GM12872 (cell line): ENCODE measurements at regions not wholly inside any gene's neighbourhood (a gene's known extent, or its start where the extent isn't known, plus 50 kb on each side); places are given as distances from the start of the nearest gene placed in this dataset.

Source experiments
- TF ChIP-seq, protein P1 (sequence below): IDR thresholded peaks from 3 replicates; pipeline ENCODE4 v1.5.1; 2011; ENCODE audit warnings: low read depth, mild to moderate bottlenecking, low read length, moderate library complexity; ENCODE audit not compliant: insufficient read depth

DNA sequence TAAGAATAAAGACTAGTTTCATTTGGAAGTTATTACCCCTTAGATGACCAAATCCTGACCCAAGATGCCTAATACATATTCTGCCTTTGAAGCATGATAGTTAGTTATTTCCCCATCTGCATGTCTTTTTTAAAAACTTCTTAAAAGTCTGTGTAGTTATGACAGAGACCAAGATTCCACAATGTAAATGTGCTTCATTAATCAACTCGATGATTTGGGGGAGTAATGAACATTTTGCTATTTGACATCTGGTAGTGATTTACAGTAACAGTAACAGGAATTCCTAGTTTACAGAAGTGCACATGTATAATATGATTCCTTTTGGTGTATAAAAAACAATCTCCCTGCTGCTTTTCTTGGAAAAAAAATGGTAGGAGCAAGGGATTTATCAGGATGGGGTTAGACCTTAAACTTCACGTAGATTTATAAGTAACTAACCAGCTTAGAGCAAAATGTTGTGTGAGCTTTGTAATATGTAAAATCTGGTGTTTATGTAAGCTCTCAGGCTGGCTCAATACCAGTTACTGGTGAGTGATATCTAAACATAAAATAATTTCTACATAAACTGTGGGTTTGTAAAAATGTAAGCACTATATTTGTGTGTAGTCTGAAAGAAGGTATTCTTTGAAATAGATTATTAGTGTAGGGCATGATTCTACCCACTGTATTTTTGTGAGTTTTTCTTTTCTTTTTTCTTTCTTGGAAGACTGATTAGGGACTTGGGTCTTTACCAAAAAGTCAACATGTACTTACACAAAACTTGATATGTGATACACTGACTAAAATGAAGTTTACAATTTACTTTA lies 641.6 kb downstream of the EPHA4 start:
- TF ChIP-seq, protein P1, sequence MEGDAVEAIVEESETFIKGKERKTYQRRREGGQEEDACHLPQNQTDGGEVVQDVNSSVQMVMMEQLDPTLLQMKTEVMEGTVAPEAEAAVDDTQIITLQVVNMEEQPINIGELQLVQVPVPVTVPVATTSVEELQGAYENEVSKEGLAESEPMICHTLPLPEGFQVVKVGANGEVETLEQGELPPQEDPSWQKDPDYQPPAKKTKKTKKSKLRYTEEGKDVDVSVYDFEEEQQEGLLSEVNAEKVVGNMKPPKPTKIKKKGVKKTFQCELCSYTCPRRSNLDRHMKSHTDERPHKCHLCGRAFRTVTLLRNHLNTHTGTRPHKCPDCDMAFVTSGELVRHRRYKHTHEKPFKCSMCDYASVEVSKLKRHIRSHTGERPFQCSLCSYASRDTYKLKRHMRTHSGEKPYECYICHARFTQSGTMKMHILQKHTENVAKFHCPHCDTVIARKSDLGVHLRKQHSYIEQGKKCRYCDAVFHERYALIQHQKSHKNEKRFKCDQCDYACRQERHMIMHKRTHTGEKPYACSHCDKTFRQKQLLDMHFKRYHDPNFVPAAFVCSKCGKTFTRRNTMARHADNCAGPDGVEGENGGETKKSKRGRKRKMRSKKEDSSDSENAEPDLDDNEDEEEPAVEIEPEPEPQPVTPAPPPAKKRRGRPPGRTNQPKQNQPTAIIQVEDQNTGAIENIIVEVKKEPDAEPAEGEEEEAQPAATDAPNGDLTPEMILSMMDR = no peak

DNA sequence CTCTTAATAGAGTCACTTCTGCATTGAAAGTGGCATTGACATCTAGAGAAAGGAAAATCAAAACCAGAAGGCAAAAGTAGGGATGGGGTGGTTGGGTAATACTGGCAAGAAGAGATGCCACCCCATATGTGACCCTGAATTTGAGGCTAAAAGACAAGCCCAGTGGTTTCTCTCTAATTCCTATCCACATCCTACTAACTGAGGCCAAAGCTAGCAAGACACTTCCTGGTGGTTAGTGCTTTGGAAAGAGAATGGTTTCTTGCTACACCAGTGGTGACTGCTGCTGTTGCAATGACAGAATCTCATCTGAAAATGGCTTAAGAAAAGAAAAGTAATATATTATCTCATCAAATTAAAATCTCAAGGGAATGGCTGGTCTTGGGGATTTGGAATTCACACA lies 640.6 kb downstream of the EPHA4 start:
- TF ChIP-seq, protein P1 = no peak

DNA sequence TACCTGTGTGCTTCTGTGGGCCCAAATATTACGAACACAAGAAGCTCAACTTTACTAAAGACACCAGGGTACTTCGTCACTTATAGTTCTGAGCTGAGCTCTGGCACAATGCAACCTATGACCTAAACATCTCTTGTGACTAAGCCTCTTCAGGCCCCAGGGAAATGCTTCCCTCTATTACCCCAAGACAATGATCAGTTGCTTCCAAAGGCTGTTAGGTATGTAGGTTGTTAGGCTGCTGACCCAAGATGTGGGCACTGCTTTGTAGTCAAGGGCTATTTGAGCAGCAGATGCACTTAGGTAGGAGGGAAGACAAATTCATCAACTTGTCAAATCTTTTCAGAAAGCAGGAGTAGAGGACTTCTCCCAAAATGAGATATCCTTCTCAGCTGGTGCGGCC lies 640.1 kb downstream of the EPHA4 start:
- TF ChIP-seq, protein P1 = no peak

DNA sequence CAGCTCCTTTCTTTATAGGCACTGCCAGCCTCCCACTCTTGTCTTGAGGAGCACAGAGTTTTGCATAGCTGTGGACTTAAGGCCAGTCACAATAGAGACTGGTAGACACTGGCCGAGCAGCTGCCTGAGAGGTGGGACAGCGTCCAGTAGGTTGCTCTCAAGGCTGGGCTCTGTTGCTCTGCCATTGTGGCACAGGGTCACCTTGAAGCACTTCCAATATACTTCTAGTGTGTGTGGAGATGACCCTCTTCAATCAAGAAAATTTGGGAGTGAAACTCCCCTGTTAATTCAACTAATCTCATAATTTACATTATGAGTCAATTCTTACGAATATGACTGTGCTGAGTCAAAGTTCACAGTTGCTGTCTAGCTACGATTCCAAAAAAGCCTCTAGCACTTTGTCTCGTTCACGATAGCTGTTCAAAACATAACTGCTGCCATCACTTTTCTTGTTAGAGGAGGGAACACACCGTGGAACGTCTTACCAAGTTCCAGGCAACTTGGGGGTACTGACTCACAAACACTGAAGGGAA lies 636.2 kb downstream of the EPHA4 start:
- TF ChIP-seq, protein P1 = no peak

DNA sequence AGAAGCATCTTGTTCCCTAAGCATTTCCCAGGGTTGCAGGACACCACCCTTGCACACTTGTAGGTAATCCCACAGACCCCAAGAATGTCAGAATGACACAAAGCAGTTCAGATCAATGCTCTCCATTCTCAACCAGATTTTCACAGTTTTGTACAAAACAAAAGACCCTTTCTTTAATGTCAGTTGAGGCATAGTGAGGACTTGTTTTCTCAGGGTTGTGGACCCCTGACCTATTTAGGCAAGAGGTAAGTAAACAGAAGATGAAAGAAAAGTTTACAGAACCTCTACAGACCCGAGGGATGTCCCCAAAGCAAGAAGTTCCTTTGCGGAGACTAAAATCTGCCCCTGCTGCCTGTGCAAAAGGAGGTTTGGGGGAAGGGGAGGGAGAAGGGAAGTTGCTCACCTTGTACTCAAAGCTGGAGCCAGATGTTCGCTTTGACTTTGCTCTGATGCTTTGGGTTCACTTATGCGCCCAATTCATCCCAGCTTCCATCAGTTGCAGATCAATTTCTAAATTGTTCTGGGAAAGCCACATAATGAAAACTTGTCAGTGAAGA lies 635.4 kb downstream of the EPHA4 start:
- TF ChIP-seq, protein P1 = no peak

DNA sequence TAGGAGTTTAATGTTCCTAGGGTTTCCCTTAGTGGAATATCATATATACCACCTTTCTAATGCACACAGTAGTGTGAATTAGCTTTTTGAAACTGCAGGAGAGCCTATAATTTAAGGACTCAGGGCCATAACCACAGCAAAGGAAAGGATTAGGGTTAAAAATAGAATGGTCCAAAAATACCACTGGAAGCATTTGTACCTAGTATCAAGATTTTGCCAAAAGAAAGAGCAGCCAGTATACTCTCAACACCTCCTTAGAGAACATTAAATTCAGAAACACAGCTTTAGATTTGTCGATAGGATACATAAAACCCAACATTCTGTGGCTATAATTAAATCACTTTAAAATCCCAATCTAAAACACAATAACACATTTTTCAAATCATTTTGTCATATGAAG lies 634.9 kb downstream of the EPHA4 start:
- TF ChIP-seq, protein P1 = no peak

DNA sequence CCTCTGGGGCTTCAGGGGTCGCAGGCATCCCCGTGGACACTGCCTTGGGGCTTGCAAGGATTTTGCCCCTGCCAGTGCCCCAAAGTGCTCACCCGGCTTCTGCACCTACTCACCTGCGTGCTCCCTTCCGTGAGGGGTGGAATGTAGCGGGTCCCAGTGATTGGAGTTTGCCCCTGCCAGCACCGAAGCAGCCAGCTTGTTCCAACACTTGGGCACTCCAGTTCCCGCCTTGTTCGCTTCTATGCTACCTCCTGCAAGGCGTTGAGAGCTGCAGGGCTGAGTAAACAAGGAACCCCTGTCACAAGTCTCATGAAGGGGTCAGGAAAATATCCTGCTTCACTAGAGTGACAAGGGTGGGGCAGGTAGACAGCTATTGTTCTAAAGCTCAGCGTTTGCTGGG lies 631.5 kb downstream of the EPHA4 start:
- TF ChIP-seq, protein P1 = no peak
